NCI-H226 (cell line): ENCODE measurements at regions not wholly inside any gene's neighbourhood (a gene's known extent, or its start where the extent isn't known, plus 50 kb on each side); places are given as distances from the start of the nearest gene placed in this dataset.
A peak's percentile ranks its signal among the peaks of the same experiment; 100 is the strongest.

Source experiments
- DNase-seq: peaks from one replicate; pipeline ENCODE4 v3.0.0-alpha.2; 2015

DNA sequence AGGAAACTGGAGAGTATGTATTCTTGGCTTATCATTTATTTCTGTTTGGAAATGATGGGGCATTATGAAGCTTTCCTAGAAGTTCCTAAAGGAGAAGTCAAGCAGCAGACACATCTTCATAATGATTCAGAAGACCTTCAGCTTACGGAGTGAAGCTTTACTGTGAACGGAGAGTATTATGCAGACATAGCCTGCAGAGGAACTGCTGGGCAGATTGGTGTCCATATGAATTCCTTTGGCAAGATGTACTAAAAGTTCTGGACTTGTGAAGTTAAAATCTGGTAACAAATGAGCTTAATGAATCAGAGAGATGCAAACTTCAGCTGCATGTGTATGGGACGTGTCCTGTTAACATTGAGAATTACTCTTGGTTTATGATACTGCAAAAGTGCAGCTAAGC is 60.1 kb downstream of the NABP1 start:
- no peak for DNase-seq

DNA sequence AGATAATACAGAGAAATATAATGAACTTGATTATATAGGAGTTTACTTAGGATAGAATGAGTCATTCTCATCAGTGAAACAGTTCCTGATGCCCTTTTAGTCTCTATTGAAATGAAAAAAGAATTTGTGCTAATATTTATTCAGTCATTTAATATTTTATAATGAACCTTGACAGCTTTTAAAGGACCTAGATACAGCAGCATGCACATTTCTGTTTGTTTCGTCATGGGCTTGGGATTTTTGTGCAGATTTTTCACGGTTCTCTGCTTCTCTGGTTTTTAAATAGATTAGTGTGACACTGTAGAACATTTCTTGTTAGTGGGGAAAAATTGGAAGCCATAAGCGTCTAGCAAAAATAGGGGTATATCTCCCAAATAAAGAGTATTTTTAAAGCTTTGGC is 60.7 kb downstream of the NABP1 start:
- DNase-seq, result no peak

DNA sequence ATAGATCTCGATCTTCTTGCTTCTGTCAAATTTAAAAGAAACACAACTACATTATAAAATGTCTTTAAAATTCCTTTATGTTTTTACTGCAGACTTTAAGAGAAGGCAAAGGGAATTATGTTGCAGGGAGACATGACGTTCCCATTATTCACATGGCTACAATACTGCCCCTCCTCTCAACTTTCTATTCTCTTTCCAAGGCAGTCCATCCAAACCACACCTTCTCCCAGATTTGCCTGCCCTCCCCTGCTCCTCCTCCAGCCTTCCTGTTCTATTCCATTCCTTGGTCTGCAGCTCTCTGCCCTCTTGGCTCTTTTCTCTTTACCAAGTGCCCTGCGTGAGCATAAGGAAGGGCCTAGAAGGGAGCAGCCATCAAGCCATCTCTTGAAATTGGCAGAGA is 61.3 kb downstream of the NABP1 start:
- no peak for DNase-seq

GRCh38 chr2:191740016-191740419 is 62.1 kb downstream of the NABP1 start:
- DNase-seq, result no peak

DNA sequence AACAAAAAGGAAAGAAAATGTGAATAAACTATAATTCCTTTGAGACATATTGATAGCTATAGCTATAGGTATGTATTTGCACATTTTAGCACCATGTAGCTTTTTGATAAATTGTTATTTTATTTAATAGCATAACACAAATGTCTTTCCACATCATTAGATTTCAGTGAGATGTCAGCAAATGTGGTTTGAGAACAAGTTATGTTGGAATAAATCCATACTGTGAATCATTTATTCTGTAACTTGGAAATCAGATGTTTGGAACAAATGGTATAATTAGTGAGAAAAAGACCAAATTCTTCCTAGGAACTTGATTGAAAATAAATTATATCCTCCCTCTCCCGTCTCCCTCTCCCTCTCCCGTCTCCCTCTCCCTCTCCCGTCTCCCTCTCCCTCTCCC is 62.8 kb downstream of the NABP1 start:
- DNase-seq, result no peak

- no peak for DNase-seq
Observed at GRCh38 chr2:191746346-191747169, 68.6 kb downstream of the NABP1 start.

DNA sequence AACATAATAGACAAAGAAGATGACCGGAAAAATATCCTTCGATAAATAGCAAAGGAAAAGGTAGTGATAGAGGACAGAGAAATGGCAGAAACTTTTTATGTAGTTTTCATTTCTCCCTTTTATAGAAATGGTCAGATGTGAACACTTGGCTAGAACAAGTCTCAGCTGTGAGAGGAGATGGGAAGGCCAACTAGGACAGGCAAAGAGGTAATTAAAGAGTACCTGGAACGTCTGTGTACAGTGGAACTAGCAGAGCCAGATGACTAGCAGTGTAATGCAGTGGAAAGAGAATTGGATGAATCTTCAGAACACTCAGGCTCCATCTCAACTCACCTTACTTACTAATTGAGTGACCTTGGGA is 69.2 kb downstream of the NABP1 start:
- no peak for DNase-seq

GRCh38 chr2:191748059-191748461 is 70.1 kb downstream of the NABP1 start:
- DNase-seq, result no peak

- peak; percentile 45 for DNase-seq
Observed at GRCh38 chr2:191748528-191749180, 70.7 kb downstream of the NABP1 start.

- DNase-seq, result no peak
Observed at GRCh38 chr2:191749181-191749540, 71.2 kb downstream of the NABP1 start.

GRCh38 chr2:191754103-191754502 is 76.2 kb downstream of the NABP1 start:
- no peak for DNase-seq

- DNase-seq, result no peak
Observed at GRCh38 chr2:191756761-191757160, 78.8 kb downstream of the NABP1 start.

DNA sequence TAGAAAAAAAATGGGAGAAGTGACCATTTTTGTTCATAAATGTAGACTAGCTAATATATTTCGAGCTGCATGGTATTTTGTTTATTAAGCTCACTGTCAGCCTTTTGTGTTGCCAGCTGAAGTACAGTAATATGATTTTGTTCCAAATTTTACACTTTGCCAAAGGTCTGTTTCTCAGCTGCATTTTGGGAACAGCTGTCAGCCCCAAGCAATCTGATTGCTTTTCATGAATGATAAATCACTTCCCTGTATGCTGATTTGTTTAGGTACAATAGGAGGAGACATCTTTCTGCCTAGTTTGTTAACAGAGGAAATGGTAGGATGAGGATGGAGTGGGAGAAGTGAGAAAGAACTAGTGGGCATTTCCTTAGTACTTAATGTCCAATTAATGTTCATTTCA is 79.3 kb downstream of the NABP1 start:
- no peak for DNase-seq

- peak; percentile 50 for DNase-seq
Observed at GRCh38 chr2:191758518-191759507, 80.9 kb downstream of the NABP1 start.

DNA sequence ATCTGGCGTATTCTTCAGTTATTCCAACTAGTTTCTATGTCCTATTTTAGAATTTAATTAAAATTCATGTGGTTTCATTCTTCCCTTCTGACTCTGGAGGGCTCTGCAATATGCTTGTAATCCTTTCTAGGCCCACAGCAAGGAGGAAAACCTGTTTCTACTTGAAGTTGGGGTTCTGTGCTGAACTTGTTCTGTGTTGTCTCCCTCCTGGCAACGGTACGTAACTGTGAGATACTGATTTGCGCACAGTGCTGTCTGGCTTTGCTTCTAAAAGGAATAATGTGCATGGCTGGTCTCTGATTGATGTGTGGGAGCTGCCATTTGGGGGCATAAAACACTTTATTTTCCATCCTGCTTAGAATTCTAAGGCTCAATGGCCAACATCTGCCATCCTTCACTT is 81.7 kb downstream of the NABP1 start:
- DNase-seq, result no peak

DNA sequence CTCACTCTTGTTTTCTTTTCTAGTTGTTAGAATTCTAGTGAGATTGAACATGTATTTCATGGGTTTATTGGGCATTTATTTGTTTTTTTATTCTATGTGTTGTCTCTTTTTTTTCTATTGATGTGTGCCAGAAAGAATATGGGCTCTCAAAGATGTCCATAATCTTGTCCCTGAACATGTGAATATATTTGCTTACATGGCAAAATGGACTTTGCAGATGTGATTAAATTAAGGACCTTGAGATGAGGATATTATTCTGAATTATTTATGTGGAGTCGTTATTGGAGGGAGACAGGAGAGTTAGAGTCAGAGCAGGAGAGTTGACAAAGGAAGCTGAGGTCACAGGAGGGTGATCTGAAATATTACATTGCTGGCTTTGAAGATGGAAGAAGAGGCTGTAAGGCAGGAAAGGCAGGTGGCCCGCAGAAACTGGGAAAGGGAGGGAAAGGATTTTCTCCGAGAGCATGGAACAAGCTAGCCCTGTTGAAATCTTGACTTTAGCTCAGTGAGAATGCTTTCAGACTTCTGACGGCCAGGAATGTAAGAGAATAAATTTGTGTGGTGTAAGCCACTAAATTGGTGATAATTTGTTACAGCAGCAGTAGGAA is 82.8 kb downstream of the NABP1 start:
- DNase-seq, result no peak

DNA sequence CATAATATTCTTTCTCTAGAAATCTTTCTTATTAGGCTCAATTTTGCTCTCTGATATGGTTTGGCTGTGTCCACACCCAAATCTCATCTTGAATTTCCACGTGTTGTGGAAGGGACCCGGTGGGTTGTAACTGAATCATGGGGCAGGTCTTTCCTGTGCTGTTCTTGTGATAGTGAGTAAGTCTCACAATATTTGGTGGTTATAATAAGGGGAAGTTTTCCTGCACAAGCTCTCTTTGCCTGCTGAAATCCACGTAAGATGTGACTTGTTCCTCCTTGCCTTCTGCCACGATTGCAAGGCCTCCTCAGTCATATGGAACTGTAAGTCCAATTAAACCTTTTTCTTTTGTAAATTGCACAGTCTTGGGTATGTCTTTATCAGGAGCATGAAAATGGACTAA is 73.8 kb downstream of the CAVIN2 start:
- no peak for DNase-seq

GRCh38 chr2:191777351-191777750 is 69.5 kb downstream of the CAVIN2 start:
- DNase-seq, result no peak

GRCh38 chr2:191778041-191778440 is 68.8 kb downstream of the CAVIN2 start:
- DNase-seq, result no peak

GRCh38 chr2:191782351-191782750 is 64.5 kb downstream of the CAVIN2 start:
- DNase-seq, result no peak

- DNase-seq, result no peak
Observed at GRCh38 chr2:191783416-191783815, 63.5 kb downstream of the CAVIN2 start.
